GM23338 (cell line): ENCODE measurements at regions not wholly inside any gene's neighbourhood (a gene's known extent, or its start where the extent isn't known, plus 50 kb on each side); places are given as distances from the start of the nearest gene placed in this dataset.

Source experiments
- ATAC-seq: fragments of 200-7000 bp; cut with Tn5 transposase; 3 replicates; pipeline ENCODE4 v1.9.1; 2020
- DNase-seq: peaks from one replicate; pipeline ENCODE4 v3.0.0-alpha.2; 2015; ENCODE audit warnings: low spot score
- H2AFZ ChIP-seq: fragments of 200-600 bp; sonication (generic); 2 replicates; pipeline ENCODE4 v1.8.0; 2016; ENCODE audit warnings: antibody characterized with exemption, mild to moderate bottlenecking, moderate library complexity
- H3F3A ChIP-seq: fragments of 200-600 bp; sonication (generic); replicated peaks from 2 replicates; pipeline ENCODE4 v1.8.0; 2017; ENCODE audit warnings: antibody characterized with exemption, mixed run types, low read depth
- H3K27ac ChIP-seq: fragments of 200-600 bp; sonication (generic); 2 replicates; pipeline ENCODE4 v1.6.1; 2016; ENCODE audit warnings: low read depth
- H3K27me3 ChIP-seq: fragments of 200-600 bp; sonication (generic); 2 replicates; pipeline ENCODE4 v1.8.0; 2016; ENCODE audit warnings: mild to moderate bottlenecking, mixed run types, moderate library complexity; ENCODE audit not compliant: insufficient read depth
- H3K36me3 ChIP-seq: fragments of 200-600 bp; sonication (generic); 2 replicates; pipeline ENCODE4 v1.8.0; 2016; ENCODE audit warnings: mild to moderate bottlenecking; ENCODE audit not compliant: insufficient read depth
- H3K4me1 ChIP-seq: fragments of 200-600 bp; sonication (generic); 2 replicates; pipeline ENCODE4 v1.8.0; 2016; ENCODE audit warnings: mild to moderate bottlenecking, moderate library complexity; ENCODE audit not compliant: insufficient read depth
- H3K4me2 ChIP-seq: fragments of 200-600 bp; sonication (generic); 2 replicates; pipeline ENCODE4 v1.7.1; 2017; ENCODE audit warnings: mixed run types
- H3K4me3 ChIP-seq: fragments of 200-600 bp; sonication (generic); 2 replicates; pipeline ENCODE4 v1.6.1; 2016; ENCODE audit warnings: mixed run types
- H3K79me2 ChIP-seq: fragments of 200-600 bp; sonication (generic); replicated peaks from 2 replicates; pipeline ENCODE4 v1.8.0; 2017; ENCODE audit warnings: mild to moderate bottlenecking; ENCODE audit not compliant: insufficient read depth
- H3K9me2 ChIP-seq: fragments of 200-600 bp; sonication (generic); 2 replicates; pipeline ENCODE4 v1.8.0; 2017; ENCODE audit not compliant: insufficient read depth
- H4K20me1 ChIP-seq: fragments of 200-600 bp; sonication (generic); replicated peaks from 2 replicates; pipeline ENCODE4 v1.8.0; 2017; ENCODE audit warnings: mild to moderate bottlenecking; ENCODE audit not compliant: insufficient read depth
- H3K27ac Mint-ChIP-seq: 2 replicates; pipeline ENCODE4 v1.8.0; 2020; ENCODE audit warnings: inconsistent platforms, mild to moderate bottlenecking, moderate library complexity, mixed read lengths
- H3K27me3 Mint-ChIP-seq: 3 replicates; pipeline ENCODE4 v1.8.0; 2022; ENCODE audit warnings: low read depth, mild to moderate bottlenecking, moderate library complexity, mixed read lengths, inconsistent platforms; ENCODE audit not compliant: insufficient read depth, poor library complexity
- H3K36me3 Mint-ChIP-seq: 3 replicates; pipeline ENCODE4 v1.8.0; 2021; ENCODE audit warnings: low read depth, mild to moderate bottlenecking, inconsistent platforms, moderate library complexity, mixed read lengths
- H3K4me1 Mint-ChIP-seq: 3 replicates; pipeline ENCODE4 v1.8.0; 2020; ENCODE audit warnings: mild to moderate bottlenecking, inconsistent platforms, mixed read lengths
- H3K4me3 Mint-ChIP-seq: 3 replicates; pipeline ENCODE4 v1.8.0; 2021; ENCODE audit warnings: moderate library complexity, mild to moderate bottlenecking, inconsistent platforms, mixed read lengths
- H3K9me3 Mint-ChIP-seq: 3 replicates; pipeline ENCODE4 v1.8.0; 2020; ENCODE audit warnings: moderate library complexity, mild to moderate bottlenecking, inconsistent platforms, mixed read lengths
- CREB1 ChIP-seq: fragments of 250-450 bp; sonication (Bioruptor Pico); IDR thresholded peaks from 2 replicates; pipeline ENCODE4 v1.5.0; 2020; ENCODE audit warnings: low read depth, mild to moderate bottlenecking, moderate library complexity
- EZH2 ChIP-seq: fragments of 200-600 bp; sonication (generic); IDR thresholded peaks from one replicate; pipeline ENCODE4 v1.8.0; 2017; ENCODE audit warnings: antibody characterized with exemption, mild to moderate bottlenecking, low read depth; ENCODE audit not compliant: unreplicated experiment
- JUNB ChIP-seq: IDR thresholded peaks from one replicate; pipeline ENCODE4 v1.6.1; 2016; ENCODE audit warnings: antibody characterized with exemption; ENCODE audit not compliant: unreplicated experiment
- POLR2AphosphoS5 ChIP-seq: IDR thresholded peaks from 2 replicates; pipeline ENCODE4 v1.6.1; 2016; ENCODE audit warnings: antibody characterized with exemption, low read depth
- STAT1 ChIP-seq: IDR thresholded peaks from one replicate; pipeline ENCODE4 v1.6.1; 2016; ENCODE audit warnings: antibody characterized with exemption; ENCODE audit not compliant: unreplicated experiment
- ZNF331 ChIP-seq: fragments of 250-450 bp; sonication (Bioruptor Pico); IDR thresholded peaks from 2 replicates; pipeline ENCODE4 v1.5.0; 2020; ENCODE audit warnings: low read depth, mild to moderate bottlenecking, moderate library complexity
- TF ChIP-seq, protein P1 (sequence below): fragments of 250-450 bp; sonication (Bioruptor Pico); IDR thresholded peaks from 2 replicates; pipeline ENCODE4 v1.5.0; 2020; ENCODE audit warnings: mild to moderate bottlenecking, moderate library complexity
- TF ChIP-seq, protein P2 (sequence below): IDR thresholded peaks from 2 replicates; pipeline ENCODE4 v1.6.1; 2016; ENCODE audit warnings: antibody characterized with exemption

DNA sequence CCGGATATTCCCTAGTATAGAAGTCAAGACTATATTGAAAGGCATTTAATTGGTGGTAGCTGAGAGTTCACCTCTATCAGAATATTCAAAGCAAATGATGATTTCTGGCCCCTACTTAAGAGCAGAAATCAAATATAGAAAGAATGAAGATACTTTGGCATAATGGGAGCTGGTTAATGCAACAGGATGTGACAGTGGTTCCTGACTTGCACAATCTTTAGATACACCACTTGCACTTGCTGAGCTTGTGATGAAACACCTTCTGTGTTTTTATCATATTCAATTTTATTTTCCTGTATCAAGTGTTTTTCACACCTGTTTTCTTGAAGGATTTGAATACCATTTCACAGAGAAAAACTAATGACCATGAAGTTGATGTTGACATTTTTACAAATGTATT lies 124.1 kb upstream of the CDH19 start (continued):
- TF ChIP-seq, protein P1, sequence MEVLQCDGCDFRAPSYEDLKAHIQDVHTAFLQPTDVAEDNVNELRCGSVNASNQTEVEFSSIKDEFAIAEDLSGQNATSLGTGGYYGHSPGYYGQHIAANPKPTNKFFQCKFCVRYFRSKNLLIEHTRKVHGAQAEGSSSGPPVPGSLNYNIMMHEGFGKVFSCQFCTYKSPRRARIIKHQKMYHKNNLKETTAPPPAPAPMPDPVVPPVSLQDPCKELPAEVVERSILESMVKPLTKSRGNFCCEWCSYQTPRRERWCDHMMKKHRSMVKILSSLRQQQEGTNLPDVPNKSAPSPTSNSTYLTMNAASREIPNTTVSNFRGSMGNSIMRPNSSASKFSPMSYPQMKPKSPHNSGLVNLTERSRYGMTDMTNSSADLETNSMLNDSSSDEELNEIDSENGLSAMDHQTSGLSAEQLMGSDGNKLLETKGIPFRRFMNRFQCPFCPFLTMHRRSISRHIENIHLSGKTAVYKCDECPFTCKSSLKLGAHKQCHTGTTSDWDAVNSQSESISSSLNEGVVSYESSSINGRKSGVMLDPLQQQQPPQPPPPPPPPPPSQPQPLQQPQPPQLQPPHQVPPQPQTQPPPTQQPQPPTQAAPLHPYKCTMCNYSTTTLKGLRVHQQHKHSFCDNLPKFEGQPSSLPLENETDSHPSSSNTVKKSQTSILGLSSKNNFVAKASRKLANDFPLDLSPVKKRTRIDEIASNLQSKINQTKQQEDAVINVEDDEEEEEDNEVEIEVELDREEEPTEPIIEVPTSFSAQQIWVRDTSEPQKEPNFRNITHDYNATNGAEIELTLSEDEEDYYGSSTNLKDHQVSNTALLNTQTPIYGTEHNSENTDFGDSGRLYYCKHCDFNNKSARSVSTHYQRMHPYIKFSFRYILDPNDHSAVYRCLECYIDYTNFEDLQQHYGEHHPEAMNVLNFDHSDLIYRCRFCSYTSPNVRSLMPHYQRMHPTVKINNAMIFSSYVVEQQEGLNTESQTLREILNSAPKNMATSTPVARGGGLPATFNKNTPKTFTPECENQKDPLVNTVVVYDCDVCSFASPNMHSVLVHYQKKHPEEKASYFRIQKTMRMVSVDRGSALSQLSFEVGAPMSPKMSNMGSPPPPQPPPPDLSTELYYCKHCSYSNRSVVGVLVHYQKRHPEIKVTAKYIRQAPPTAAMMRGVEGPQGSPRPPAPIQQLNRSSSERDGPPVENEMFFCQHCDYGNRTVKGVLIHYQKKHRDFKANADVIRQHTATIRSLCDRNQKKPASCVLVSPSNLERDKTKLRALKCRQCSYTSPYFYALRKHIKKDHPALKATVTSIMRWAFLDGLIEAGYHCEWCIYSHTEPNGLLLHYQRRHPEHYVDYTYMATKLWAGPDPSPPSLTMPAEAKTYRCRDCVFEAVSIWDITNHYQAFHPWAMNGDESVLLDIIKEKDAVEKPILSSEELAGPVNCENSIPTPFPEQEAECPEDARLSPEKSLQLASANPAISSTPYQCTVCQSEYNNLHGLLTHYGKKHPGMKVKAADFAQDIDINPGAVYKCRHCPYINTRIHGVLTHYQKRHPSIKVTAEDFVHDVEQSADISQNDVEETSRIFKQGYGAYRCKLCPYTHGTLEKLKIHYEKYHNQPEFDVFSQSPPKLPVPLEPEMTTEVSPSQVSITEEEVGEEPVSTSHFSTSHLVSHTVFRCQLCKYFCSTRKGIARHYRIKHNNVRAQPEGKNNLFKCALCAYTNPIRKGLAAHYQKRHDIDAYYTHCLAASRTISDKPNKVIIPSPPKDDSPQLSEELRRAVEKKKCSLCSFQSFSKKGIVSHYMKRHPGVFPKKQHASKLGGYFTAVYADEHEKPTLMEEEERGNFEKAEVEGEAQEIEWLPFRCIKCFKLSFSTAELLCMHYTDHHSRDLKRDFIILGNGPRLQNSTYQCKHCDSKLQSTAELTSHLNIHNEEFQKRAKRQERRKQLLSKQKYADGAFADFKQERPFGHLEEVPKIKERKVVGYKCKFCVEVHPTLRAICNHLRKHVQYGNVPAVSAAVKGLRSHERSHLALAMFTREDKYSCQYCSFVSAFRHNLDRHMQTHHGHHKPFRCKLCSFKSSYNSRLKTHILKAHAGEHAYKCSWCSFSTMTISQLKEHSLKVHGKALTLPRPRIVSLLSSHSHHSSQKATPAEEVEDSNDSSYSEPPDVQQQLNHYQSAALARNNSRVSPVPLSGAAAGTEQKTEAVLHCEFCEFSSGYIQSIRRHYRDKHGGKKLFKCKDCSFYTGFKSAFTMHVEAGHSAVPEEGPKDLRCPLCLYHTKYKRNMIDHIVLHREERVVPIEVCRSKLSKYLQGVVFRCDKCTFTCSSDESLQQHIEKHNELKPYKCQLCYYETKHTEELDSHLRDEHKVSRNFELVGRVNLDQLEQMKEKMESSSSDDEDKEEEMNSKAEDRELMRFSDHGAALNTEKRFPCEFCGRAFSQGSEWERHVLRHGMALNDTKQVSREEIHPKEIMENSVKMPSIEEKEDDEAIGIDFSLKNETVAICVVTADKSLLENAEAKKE (CRISPR knock-in tag), result no peak
- TF ChIP-seq, protein P2, sequence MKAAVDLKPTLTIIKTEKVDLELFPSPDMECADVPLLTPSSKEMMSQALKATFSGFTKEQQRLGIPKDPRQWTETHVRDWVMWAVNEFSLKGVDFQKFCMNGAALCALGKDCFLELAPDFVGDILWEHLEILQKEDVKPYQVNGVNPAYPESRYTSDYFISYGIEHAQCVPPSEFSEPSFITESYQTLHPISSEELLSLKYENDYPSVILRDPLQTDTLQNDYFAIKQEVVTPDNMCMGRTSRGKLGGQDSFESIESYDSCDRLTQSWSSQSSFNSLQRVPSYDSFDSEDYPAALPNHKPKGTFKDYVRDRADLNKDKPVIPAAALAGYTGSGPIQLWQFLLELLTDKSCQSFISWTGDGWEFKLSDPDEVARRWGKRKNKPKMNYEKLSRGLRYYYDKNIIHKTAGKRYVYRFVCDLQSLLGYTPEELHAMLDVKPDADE, result no peak

DNA sequence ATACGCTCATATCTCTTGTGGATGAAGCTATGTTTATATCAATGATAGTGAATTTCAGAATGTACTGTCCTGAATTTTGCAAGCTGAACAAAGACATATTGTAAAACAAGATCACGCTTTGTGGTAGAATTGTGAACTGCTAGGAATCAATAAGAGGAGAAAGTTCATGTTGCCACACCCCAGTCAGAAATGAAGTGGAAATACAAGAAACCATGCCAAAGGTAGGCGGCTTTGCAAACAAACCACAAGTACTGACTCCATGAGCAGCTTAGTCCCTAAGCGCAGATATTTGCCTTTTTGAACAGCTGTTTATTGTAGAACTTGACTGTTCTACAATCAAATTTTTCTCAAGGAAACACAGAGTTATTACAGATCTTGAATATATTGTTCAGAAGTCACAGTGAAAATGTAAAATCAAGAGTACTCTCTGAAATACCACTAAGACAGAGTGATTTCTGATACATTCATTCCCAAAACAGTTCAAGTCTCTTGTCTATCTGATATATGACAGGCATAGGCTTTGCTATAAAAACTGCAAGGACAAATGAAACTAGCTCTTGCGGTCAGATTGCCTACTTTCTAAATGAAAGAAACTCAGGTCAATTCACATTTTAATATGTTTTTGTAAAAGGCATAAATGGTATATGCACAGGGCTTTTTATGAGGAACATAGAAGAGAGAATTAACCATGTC lies 120.9 kb upstream of the CDH19 start:
- no peaks in the 10 kb centered on the region for H3K27me3 Mint-ChIP-seq
- Histone ChIP-seq H4K20me1 (no peaks in the 10 kb centered on the region), H3K27ac (no peak overlapping the region), H3K9me2 (no peaks in the 10 kb centered on the region), H3K4me3 (no peak overlapping the region), H3K36me3 (no peaks in the 10 kb centered on the region), H3K4me1 (no peaks in the 10 kb centered on the region), H3K4me2 (no peak overlapping the region), H2AFZ (no peak overlapping the region; the same call in 1 of the 2 replicates), H3K79me2 (no peaks in the 10 kb centered on the region), H3F3A (no peaks in the 10 kb centered on the region), H3K27me3 (no peaks in the 10 kb centered on the region)
- H3K4me1 Mint-ChIP-seq, result no peaks in the 10 kb centered on the region
- ATAC-seq (no peak), DNase-seq (no peak)
- H3K36me3 Mint-ChIP-seq, result no peaks in the 10 kb centered on the region; the same call in 2 of the 3 replicates
- no peak overlapping the region for H3K4me3 Mint-ChIP-seq
- no peak overlapping the region for H3K27ac Mint-ChIP-seq
- H3K9me3 Mint-ChIP-seq, result 0 out of 3 replicates have a peak, but pooled peaks cover 3% of the 10 kb centered on the region
- TF ChIP-seq ZNF331 (CRISPR knock-in tag) (no peak), CREB1 (CRISPR knock-in tag) (no peak), STAT1 (no peak), EZH2 (no peak), POLR2AphosphoS5 (no peak), JUNB (no peak)
- TF ChIP-seq, protein P1 (CRISPR knock-in tag), result no peak
